IMR-90 (cell line): ENCODE measurements at regions not wholly inside any gene's neighbourhood (a gene's known extent, or its start where the extent isn't known, plus 50 kb on each side); places are given as distances from the start of the nearest gene placed in this dataset.

Experiments used
- POLR2A ChIP-seq: IDR thresholded peaks from 2 replicates; pipeline ENCODE4 v1.6.1; 2012; ENCODE audit warnings: mild to moderate bottlenecking, low read depth, low read length
- TF ChIP-seq, protein P1 (sequence below): fragments of 150-350 bp; IDR thresholded peaks from 2 replicates; pipeline ENCODE4 v1.6.1; 2017; ENCODE audit warnings: mild to moderate bottlenecking, antibody characterized with exemption, low read length, low read depth
- TF ChIP-seq, protein P2 (sequence below): conservative IDR thresholded peaks from 2 replicates; pipeline ENCODE4 v1.5.1; 2012; ENCODE audit warnings: mild to moderate bottlenecking, low read depth, low read length, improper control_type of control experiment

DNA sequence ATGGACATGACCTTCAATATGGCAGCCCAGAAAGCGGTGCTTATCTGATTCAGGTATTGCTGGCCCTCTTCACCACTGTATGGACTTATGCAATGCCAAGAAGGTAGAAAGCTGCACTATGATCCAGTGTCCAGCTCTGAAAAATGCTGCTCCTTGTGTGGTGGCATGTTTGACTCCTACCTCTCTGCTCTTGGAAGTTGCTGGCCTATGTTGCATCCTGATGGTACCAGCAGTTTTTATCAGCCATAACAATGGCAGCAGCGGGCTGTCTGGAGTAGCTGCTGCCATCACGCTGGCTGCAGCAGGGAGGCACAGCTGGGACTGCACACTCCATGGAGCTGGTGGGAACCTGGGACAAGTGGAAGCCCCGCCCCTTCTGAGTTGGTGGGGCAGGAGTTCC lies 53.1 kb upstream of the MED9 start:
- TF ChIP-seq POLR2A, result no peak
- TF ChIP-seq, protein P1, sequence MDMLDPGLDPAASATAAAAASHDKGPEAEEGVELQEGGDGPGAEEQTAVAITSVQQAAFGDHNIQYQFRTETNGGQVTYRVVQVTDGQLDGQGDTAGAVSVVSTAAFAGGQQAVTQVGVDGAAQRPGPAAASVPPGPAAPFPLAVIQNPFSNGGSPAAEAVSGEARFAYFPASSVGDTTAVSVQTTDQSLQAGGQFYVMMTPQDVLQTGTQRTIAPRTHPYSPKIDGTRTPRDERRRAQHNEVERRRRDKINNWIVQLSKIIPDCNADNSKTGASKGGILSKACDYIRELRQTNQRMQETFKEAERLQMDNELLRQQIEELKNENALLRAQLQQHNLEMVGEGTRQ, result no peak
- TF ChIP-seq, protein P2, sequence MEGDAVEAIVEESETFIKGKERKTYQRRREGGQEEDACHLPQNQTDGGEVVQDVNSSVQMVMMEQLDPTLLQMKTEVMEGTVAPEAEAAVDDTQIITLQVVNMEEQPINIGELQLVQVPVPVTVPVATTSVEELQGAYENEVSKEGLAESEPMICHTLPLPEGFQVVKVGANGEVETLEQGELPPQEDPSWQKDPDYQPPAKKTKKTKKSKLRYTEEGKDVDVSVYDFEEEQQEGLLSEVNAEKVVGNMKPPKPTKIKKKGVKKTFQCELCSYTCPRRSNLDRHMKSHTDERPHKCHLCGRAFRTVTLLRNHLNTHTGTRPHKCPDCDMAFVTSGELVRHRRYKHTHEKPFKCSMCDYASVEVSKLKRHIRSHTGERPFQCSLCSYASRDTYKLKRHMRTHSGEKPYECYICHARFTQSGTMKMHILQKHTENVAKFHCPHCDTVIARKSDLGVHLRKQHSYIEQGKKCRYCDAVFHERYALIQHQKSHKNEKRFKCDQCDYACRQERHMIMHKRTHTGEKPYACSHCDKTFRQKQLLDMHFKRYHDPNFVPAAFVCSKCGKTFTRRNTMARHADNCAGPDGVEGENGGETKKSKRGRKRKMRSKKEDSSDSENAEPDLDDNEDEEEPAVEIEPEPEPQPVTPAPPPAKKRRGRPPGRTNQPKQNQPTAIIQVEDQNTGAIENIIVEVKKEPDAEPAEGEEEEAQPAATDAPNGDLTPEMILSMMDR, result no peak
